ENCODE measurements at regions not wholly inside any gene's neighbourhood (a gene's known extent, or its start where the extent isn't known, plus 50 kb on each side); places are given as distances from the start of the nearest gene placed in this dataset.

DNA sequence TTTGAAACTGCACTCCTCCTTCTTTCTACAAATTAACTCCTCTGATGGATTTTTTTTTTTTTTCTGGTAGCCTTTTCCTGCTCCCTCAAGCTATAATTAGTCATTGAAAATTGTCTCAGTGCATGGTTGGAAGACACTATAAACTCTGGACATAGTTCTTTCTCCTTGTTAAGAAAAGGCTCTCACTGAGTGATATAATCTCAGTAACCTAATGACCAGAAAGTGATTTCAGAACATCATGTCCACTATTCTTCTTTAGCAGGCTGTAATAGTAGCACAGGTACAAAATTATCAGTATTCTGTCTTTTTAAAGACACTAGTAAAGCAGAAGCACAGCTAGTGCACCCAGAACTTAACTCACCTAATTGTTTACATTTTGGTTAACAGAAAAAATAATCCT, 752.6 kb upstream of the PHF14 start:
- Histone ChIP-seq H4K91ac (ENCODE audit: insufficient read depth, low read depth, low read length) (no peak overlapping the region), H2AK5ac (ENCODE audit: low read depth, low read length) (no peak overlapping the region), H3K18ac (ENCODE audit: low read depth, low read length) (no peak overlapping the region), H3K27ac (ENCODE audit: insufficient read depth, low read length) (no peak overlapping the region), H3K9me1 (ENCODE audit: insufficient read depth, low read length) (no peaks in the 10 kb centered on the region), H3K27me3 (ENCODE audit: control insufficient read depth, insufficient read depth, low read length) (no peaks in the 10 kb centered on the region), H2BK120ac (ENCODE audit: low read depth, low read length) (no peak overlapping the region), H3K14ac (replicated peaks; ENCODE audit: low read depth, low read length) (no peak overlapping the region), H3K79me1 (ENCODE audit: low read depth in 1 of 2, low read length in 2 of 2) (no peaks in the 10 kb centered on the region), H4K5ac (ENCODE audit: low read depth, low read length) (no peak overlapping the region), H2AK9ac (replicated peaks; ENCODE audit: low read depth, low read length, poor library complexity) (no peak overlapping the region), H4K8ac (ENCODE audit: low read depth in 2 of 2, low read length in 2 of 2) (no peak overlapping the region), H3K4me2 (ENCODE audit: low read depth, low read length) (no peak overlapping the region), H3K4me1 (ENCODE audit: control insufficient read depth, insufficient read depth, low read length) (no peaks in the 10 kb centered on the region), H2AFZ (replicated peaks; ENCODE audit: low read length, poor library complexity) (no peak overlapping the region), H2BK5ac (ENCODE audit: low read depth, low read length, poor library complexity, severe bottlenecking) (no peak overlapping the region), H2BK20ac (ENCODE audit: low read depth, low read length) (no peak overlapping the region), H2BK15ac (ENCODE audit: low read depth, low read length) (no peak overlapping the region), H3K4me3 (ENCODE audit: insufficient read depth, low read depth, low read length) (no peak overlapping the region), H4K20me1 (ENCODE audit: insufficient read depth, low read length) (no peaks in the 10 kb centered on the region), H3K36me3 (ENCODE audit: control insufficient read depth, insufficient read depth, low read length) (no peaks in the 10 kb centered on the region), H3K23ac (ENCODE audit: low read depth, low read length) (no peak overlapping the region), H3K56ac (ENCODE audit: extremely low read depth, insufficient read depth, low read length) (no peak overlapping the region), H3K9ac (ENCODE audit: low read depth, low read length) (no peak overlapping the region), H3K4ac (ENCODE audit: low read depth, low read length) (no peak overlapping the region), H3K9me3 (ENCODE audit: control insufficient read depth, insufficient read depth, low read length) (no peaks in the 10 kb centered on the region)
- no TSS peak for BruUV-seq (replicated peaks)
- no peak for TF ChIP-seq FOS (IDR thresholded peaks at IDR 0.05; ENCODE audit: low read depth, low read length)
- TF ChIP-seq USF2 (IDR thresholded peaks at IDR 0.05; ENCODE audit: low read depth, low read length): no peak
- no peak for TF ChIP-seq RFX5 (IDR thresholded peaks at IDR 0.05; ENCODE audit: low read depth, low read length)
- no peak for TF ChIP-seq RAD21 (IDR thresholded peaks at IDR 0.05; ENCODE audit: low read length)
- ATAC-seq (ENCODE audit: low read depth): no peak
- in situ Hi-C loops (cut with MboI; ENCODE audit: low sequenced_read_pairs) (no loop called here), intact Hi-C loops (cut with micrococcal nuclease) (no loop called here), dilution Hi-C loops (cut with HindIII; ENCODE audit: low sequenced_read_pairs, unreplicated experiment) (no loop called here)
- no peak for DNase-seq
- ChIA-PET CTCF (no interaction called here), POLR2A (ENCODE audit: unreplicated experiment) (no interaction called here)

All from IMR-90 (cell line).